IMR-90 (cell line): ENCODE measurements at regions not wholly inside any gene's neighbourhood (a gene's known extent, or its start where the extent isn't known, plus 50 kb on each side); places are given as distances from the start of the nearest gene placed in this dataset.

Source experiments
- ATAC-seq: fragments of 200-7000 bp; cut with Tn5 transposase; 2 replicates; pipeline ENCODE4 v1.9.1; 2020; ENCODE audit warnings: low read depth, mild to moderate bottlenecking, moderate library complexity
- BruUV-seq: library from RNA; stranded (reverse); fragments of 400-500 nt; replicated peaks from 2 replicates; lab custom pipeline; 2021; lab: Mats Ljungman, UMichigan
- CTCF ChIA-PET: fragments of 300-600 bp; formaldehyde crosslinking; extraction: SDS; loops from one replicate; lab custom pipeline; 2021; ENCODE audit warnings: antibody characterized with exemption; lab: Yijun Ruan, JAX
- POLR2A ChIA-PET: fragments of 300-600 bp; sonication (Branson Sonifier 250); formaldehyde crosslinking; loops from one replicate; lab custom pipeline; 2022; ENCODE audit warnings: antibody characterized with exemption; ENCODE audit not compliant: unreplicated experiment; lab: Charles Lee
- DNase-seq: peaks from one replicate; pipeline ENCODE4 v3.0.0; 2013
- H2AFZ ChIP-seq: replicated peaks from 2 replicates; pipeline ENCODE3; 2013; ENCODE audit warnings: low read length, mild to moderate bottlenecking; ENCODE audit not compliant: poor library complexity
- H2AK5ac ChIP-seq: 2 replicates; pipeline ENCODE4 v1.6.1; 2013; ENCODE audit warnings: low read depth, low read length, inconsistent platforms
- H2AK9ac ChIP-seq: replicated peaks from 2 replicates; pipeline ENCODE3; 2013; ENCODE audit warnings: mild to moderate bottlenecking, low read depth, low read length, moderate library complexity; ENCODE audit not compliant: poor library complexity
- H2BK120ac ChIP-seq: 2 replicates; pipeline ENCODE4 v1.6.1; 2013; ENCODE audit warnings: low read depth, low read length, inconsistent platforms
- H2BK15ac ChIP-seq: 3 replicates; pipeline ENCODE4 v1.6.1; 2013; ENCODE audit warnings: low read depth, low read length, inconsistent platforms
- H2BK20ac ChIP-seq: 2 replicates; pipeline ENCODE4 v1.6.1; 2013; ENCODE audit warnings: low read depth, mild to moderate bottlenecking, inconsistent platforms, low read length, moderate library complexity
- H2BK5ac ChIP-seq: 2 replicates; pipeline ENCODE4 v1.6.1; 2013; ENCODE audit warnings: mild to moderate bottlenecking, low read depth, low read length, inconsistent platforms; ENCODE audit not compliant: poor library complexity, severe bottlenecking
- H3K14ac ChIP-seq: replicated peaks from 2 replicates; pipeline ENCODE4 v1.6.1; 2013; ENCODE audit warnings: low read depth, low read length, inconsistent platforms
- H3K18ac ChIP-seq: 2 replicates; pipeline ENCODE4 v1.6.1; 2013; ENCODE audit warnings: low read depth, low read length, control low read depth
- H3K23ac ChIP-seq: 2 replicates; pipeline ENCODE4 v1.6.1; 2013; ENCODE audit warnings: low read depth, low read length, inconsistent platforms
- H3K27ac ChIP-seq: 2 replicates; pipeline ENCODE4 v1.5.1; 2013; ENCODE audit warnings: mild to moderate bottlenecking, control low read depth, low read length; ENCODE audit not compliant: insufficient read depth
- H3K27me3 ChIP-seq: 2 replicates; pipeline ENCODE4 v1.6.1; 2013; ENCODE audit warnings: low read length; ENCODE audit not compliant: control insufficient read depth, insufficient read depth
- H3K36me3 ChIP-seq: 2 replicates; pipeline ENCODE4 v1.6.1; 2013; ENCODE audit warnings: low read length, mixed read lengths; ENCODE audit not compliant: control insufficient read depth, insufficient read depth
- H3K4ac ChIP-seq: 2 replicates; pipeline ENCODE4 v1.6.1; 2013; ENCODE audit warnings: low read depth, low read length, inconsistent platforms
- H3K4me1 ChIP-seq: 2 replicates; pipeline ENCODE4 v1.6.1; 2013; ENCODE audit warnings: low read length, mixed read lengths; ENCODE audit not compliant: control insufficient read depth, insufficient read depth
- H3K4me2 ChIP-seq: 2 replicates; pipeline ENCODE4 v1.6.1; 2013; ENCODE audit warnings: low read depth, mild to moderate bottlenecking, control low read depth, low read length, moderate library complexity
- H3K4me3 ChIP-seq: 2 replicates; pipeline ENCODE4 v1.5.1; 2013; ENCODE audit warnings: low read depth, mild to moderate bottlenecking, control low read depth, low read length, moderate library complexity; ENCODE audit not compliant: insufficient read depth
- H3K56ac ChIP-seq: 2 replicates; pipeline ENCODE4 v1.6.1; 2013; ENCODE audit warnings: low read length, inconsistent platforms; ENCODE audit not compliant: insufficient read depth; ENCODE audit errors: extremely low read depth
- H3K79me1 ChIP-seq, 2 experiments: 2 replicates each; pipeline ENCODE4 v1.6.1; 2013; ENCODE audit warnings: low read length in 2 of 2, inconsistent platforms in 1 of 2, low read depth in 1 of 2
- H3K9ac ChIP-seq: 2 replicates; pipeline ENCODE4 v1.6.1; 2013; ENCODE audit warnings: low read depth, low read length, control low read depth
- H3K9me1 ChIP-seq: 2 replicates; pipeline ENCODE4 v1.6.1; 2013; ENCODE audit warnings: low read length, inconsistent platforms; ENCODE audit not compliant: insufficient read depth
- H3K9me3 ChIP-seq: 2 replicates; pipeline ENCODE4 v1.6.1; 2013; ENCODE audit warnings: low read length; ENCODE audit not compliant: control insufficient read depth, insufficient read depth
- H4K20me1 ChIP-seq: 2 replicates; pipeline ENCODE4 v1.6.1; 2013; ENCODE audit warnings: low read length, inconsistent platforms; ENCODE audit not compliant: insufficient read depth
- H4K5ac ChIP-seq: 2 replicates; pipeline ENCODE4 v1.6.1; 2013; ENCODE audit warnings: mild to moderate bottlenecking, low read depth, low read length, control low read depth
- H4K8ac ChIP-seq, 2 experiments: 2 replicates each; pipeline ENCODE4 v1.6.1; 2013; ENCODE audit warnings: low read depth in 2 of 2, low read length in 2 of 2, control low read depth in 1 of 2, inconsistent platforms in 1 of 2
- H4K91ac ChIP-seq: 2 replicates; pipeline ENCODE4 v1.6.1; 2013; ENCODE audit warnings: low read depth, low read length, inconsistent platforms; ENCODE audit not compliant: insufficient read depth
- BHLHE40 ChIP-seq: fragments of 150-350 bp; IDR thresholded peaks from 2 replicates; pipeline ENCODE4 v1.6.1; 2016; ENCODE audit warnings: mild to moderate bottlenecking, low read depth, low read length
- CEBPB ChIP-seq: IDR thresholded peaks from 2 replicates; pipeline ENCODE4 v1.6.1; 2012; ENCODE audit warnings: low read depth, low read length, improper control_type of control experiment
- CHD1 ChIP-seq: IDR thresholded peaks from 2 replicates; pipeline ENCODE4 v1.6.1; 2012; ENCODE audit warnings: low read depth, low read length, improper control_type of control experiment
- FOS ChIP-seq: fragments of 150-350 bp; IDR thresholded peaks from 2 replicates; pipeline ENCODE4 v1.6.1; 2016; ENCODE audit warnings: low read depth, low read length
- MAFK ChIP-seq: IDR thresholded peaks from 2 replicates; pipeline ENCODE4 v1.6.1; 2012; ENCODE audit warnings: low read depth, low read length, improper control_type of control experiment
- MAZ ChIP-seq: IDR thresholded peaks from 2 replicates; pipeline ENCODE4 v1.6.1; 2012; ENCODE audit warnings: low read depth, mild to moderate bottlenecking, low read length, improper control_type of control experiment, moderate library complexity, borderline replicate concordance
- MXI1 ChIP-seq: IDR thresholded peaks from 2 replicates; pipeline ENCODE4 v1.6.1; 2012; ENCODE audit warnings: low read depth, mild to moderate bottlenecking, low read length, moderate library complexity, borderline replicate concordance
- NFE2L2 ChIP-seq: fragments of 150-350 bp; IDR thresholded peaks from 2 replicates; pipeline ENCODE4 v1.6.1; 2016; ENCODE audit warnings: low read depth, mild to moderate bottlenecking, low read length
- POLR2A ChIP-seq: IDR thresholded peaks from 2 replicates; pipeline ENCODE4 v1.6.1; 2012; ENCODE audit warnings: mild to moderate bottlenecking, low read depth, low read length
- RAD21 ChIP-seq: IDR thresholded peaks from 2 replicates; pipeline ENCODE4 v1.6.1; 2012; ENCODE audit warnings: low read length, improper control_type of control experiment
- RCOR1 ChIP-seq: IDR thresholded peaks from 2 replicates; pipeline ENCODE4 v1.6.1; 2012; ENCODE audit warnings: mild to moderate bottlenecking, low read length, improper control_type of control experiment; ENCODE audit not compliant: insufficient replicate concordance
- RFX5 ChIP-seq: IDR thresholded peaks from 2 replicates; pipeline ENCODE4 v1.8.0; 2012; ENCODE audit warnings: low read depth, mild to moderate bottlenecking, low read length, moderate library complexity
- SMC3 ChIP-seq: fragments of 150-350 bp; IDR thresholded peaks from 2 replicates; pipeline ENCODE4 v1.6.1; 2016; ENCODE audit warnings: low read depth, mild to moderate bottlenecking, antibody characterized with exemption, low read length, moderate library complexity
- WGBS, 2 experiments: methylation state at CpG; one replicate each; pipeline versions ENCODE4 v1.1.5 to v1.1.7; 2013; ENCODE audit warnings: missing lambda C conversion rate in 2 of 2; ENCODE audit not compliant: insufficient read length in 1 of 2; ENCODE audit errors: extremely low coverage in 2 of 2; 5-methylcytosine and 5-hydroxymethylcytosine counted together
- dilution Hi-C: fragments of 300-500 bp; cut with HindIII; formaldehyde crosslinking; loops from one replicate; pipeline ENCODE4 v1.14.3; 2018; ENCODE audit warnings: low sequenced_read_pairs; ENCODE audit not compliant: unreplicated experiment
- in situ Hi-C: fragments of 300-500 bp; cut with MboI; formaldehyde crosslinking; loops from 3 replicates; pipeline ENCODE4 v1.14.3; 2019; ENCODE audit warnings: low sequenced_read_pairs, inconsistent platforms, mixed read lengths
- intact Hi-C: fragments of 100-400 bp; cut with micrococcal nuclease; formaldehyde crosslinking; loops from 2 replicates; pipeline ENCODE4 v1.10.0; 2022
- TF ChIP-seq, protein P1 (sequence below): fragments of 150-350 bp; IDR thresholded peaks from 2 replicates; pipeline ENCODE4 v1.6.1; 2016; ENCODE audit warnings: low read depth, mild to moderate bottlenecking, low read length, moderate library complexity, borderline replicate concordance
- TF ChIP-seq, protein P2 (sequence below): fragments of 150-350 bp; IDR thresholded peaks from 2 replicates; pipeline ENCODE4 v1.6.1; 2017; ENCODE audit warnings: mild to moderate bottlenecking, antibody characterized with exemption, low read length, low read depth
- TF ChIP-seq, protein P3 (sequence below): conservative IDR thresholded peaks from 2 replicates; pipeline ENCODE4 v1.5.1; 2012; ENCODE audit warnings: mild to moderate bottlenecking, low read depth, low read length, improper control_type of control experiment

DNA sequence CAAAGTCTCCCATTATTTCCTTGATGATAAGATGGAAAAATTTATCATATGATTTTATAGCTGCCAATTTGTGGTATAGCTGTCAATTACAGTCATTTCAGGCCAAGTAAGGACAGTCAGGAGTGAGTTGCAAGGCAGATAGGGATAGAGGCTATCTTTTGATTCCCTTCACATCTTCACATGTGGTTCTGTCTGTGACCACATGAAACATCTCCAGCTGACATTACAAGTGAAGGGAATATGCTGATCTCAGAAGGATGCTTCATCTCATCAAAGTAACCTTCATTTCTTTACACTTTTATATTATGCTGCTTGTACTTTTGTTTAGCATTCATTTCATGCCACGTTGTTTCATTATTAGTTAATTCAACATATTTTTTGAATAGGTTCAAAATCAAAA, 136.9 kb upstream of the CFAP20DC start:
- no peaks in the 10 kb centered on the region for H3K79me1 ChIP-seq
- H3K4ac ChIP-seq: no peak overlapping the region
- no peak for ATAC-seq
- POLR2A ChIA-PET: no interaction called here
- no peaks in the 10 kb centered on the region for H3K36me3 ChIP-seq
- H3K9me3 ChIP-seq: no peaks in the 10 kb centered on the region
- no peak overlapping the region for H3K27ac ChIP-seq
- in situ Hi-C loops (no loop called here), intact Hi-C loops (no loop called here), dilution Hi-C loops (no loop called here)
- H3K4me3 ChIP-seq: no peak overlapping the region
- CTCF ChIA-PET: no interaction called here
- no peaks in the 10 kb centered on the region for H3K9me1 ChIP-seq
- peaks cover 2% of the 10 kb centered on the region; the same call in 1 of the 2 replicates for H3K4me1 ChIP-seq
- H3K14ac ChIP-seq: no peak overlapping the region
- no peak overlapping the region for H3K4me2 ChIP-seq
- TF ChIP-seq RAD21 (no peak), POLR2A (no peak), RFX5 (no peak), RCOR1 (no peak), CHD1 (no peak), MAZ (no peak), MXI1 (no peak), CEBPB (no peak), SMC3 (no peak), NFE2L2 (no peak), FOS (no peak), BHLHE40 (no peak), MAFK (no peak)
- TF ChIP-seq, protein P1, sequence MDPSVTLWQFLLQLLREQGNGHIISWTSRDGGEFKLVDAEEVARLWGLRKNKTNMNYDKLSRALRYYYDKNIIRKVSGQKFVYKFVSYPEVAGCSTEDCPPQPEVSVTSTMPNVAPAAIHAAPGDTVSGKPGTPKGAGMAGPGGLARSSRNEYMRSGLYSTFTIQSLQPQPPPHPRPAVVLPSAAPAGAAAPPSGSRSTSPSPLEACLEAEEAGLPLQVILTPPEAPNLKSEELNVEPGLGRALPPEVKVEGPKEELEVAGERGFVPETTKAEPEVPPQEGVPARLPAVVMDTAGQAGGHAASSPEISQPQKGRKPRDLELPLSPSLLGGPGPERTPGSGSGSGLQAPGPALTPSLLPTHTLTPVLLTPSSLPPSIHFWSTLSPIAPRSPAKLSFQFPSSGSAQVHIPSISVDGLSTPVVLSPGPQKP: no peak
- TF ChIP-seq, protein P2, sequence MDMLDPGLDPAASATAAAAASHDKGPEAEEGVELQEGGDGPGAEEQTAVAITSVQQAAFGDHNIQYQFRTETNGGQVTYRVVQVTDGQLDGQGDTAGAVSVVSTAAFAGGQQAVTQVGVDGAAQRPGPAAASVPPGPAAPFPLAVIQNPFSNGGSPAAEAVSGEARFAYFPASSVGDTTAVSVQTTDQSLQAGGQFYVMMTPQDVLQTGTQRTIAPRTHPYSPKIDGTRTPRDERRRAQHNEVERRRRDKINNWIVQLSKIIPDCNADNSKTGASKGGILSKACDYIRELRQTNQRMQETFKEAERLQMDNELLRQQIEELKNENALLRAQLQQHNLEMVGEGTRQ: no peak
- TF ChIP-seq, protein P3, sequence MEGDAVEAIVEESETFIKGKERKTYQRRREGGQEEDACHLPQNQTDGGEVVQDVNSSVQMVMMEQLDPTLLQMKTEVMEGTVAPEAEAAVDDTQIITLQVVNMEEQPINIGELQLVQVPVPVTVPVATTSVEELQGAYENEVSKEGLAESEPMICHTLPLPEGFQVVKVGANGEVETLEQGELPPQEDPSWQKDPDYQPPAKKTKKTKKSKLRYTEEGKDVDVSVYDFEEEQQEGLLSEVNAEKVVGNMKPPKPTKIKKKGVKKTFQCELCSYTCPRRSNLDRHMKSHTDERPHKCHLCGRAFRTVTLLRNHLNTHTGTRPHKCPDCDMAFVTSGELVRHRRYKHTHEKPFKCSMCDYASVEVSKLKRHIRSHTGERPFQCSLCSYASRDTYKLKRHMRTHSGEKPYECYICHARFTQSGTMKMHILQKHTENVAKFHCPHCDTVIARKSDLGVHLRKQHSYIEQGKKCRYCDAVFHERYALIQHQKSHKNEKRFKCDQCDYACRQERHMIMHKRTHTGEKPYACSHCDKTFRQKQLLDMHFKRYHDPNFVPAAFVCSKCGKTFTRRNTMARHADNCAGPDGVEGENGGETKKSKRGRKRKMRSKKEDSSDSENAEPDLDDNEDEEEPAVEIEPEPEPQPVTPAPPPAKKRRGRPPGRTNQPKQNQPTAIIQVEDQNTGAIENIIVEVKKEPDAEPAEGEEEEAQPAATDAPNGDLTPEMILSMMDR: no peak
- no peak for DNase-seq
- no peak overlapping the region for H2BK120ac ChIP-seq
- no TSS peak for BruUV-seq
- H2AK9ac ChIP-seq: no peak overlapping the region
- no peak overlapping the region for H4K5ac ChIP-seq
- no peak overlapping the region for H3K9ac ChIP-seq
- H4K20me1 ChIP-seq: no peaks in the 10 kb centered on the region
- no CpG with 5 or more reads among the region's 1 CpG for WGBS, 2 experiments
- no peak overlapping the region for H2AFZ ChIP-seq
- no peak overlapping the region for H3K56ac ChIP-seq
- no peak overlapping the region for H2BK15ac ChIP-seq
- H4K91ac ChIP-seq: no peak overlapping the region
- H2AK5ac ChIP-seq: no peak overlapping the region
- H3K27me3 ChIP-seq: no peaks in the 10 kb centered on the region
- H3K18ac ChIP-seq: no peak overlapping the region
- no peak overlapping the region for H2BK5ac ChIP-seq
- H3K23ac ChIP-seq: no peak overlapping the region
- no peak overlapping the region for H2BK20ac ChIP-seq
- no peak overlapping the region for H4K8ac ChIP-seq
